KMS-11 (cell line): ENCODE measurements at regions not wholly inside any gene's neighbourhood (a gene's known extent, or its start where the extent isn't known, plus 50 kb on each side); places are given as distances from the start of the nearest gene placed in this dataset.

Experiments used
- H2AFZ ChIP-seq: fragments of 200-600 bp; sonication (generic); 2 replicates; pipeline ENCODE4 v1.6.1; 2016; ENCODE audit warnings: antibody characterized with exemption, mixed run types, low read depth
- H3K27ac ChIP-seq: fragments of 200-600 bp; sonication (generic); 2 replicates; pipeline ENCODE4 v1.6.1; 2016; ENCODE audit warnings: mild to moderate bottlenecking, mixed run types
- H3K27me3 ChIP-seq: fragments of 200-600 bp; sonication (generic); 2 replicates; pipeline ENCODE4 v1.6.1; 2017; ENCODE audit warnings: mild to moderate bottlenecking, low read depth, mixed run types, moderate library complexity; ENCODE audit not compliant: insufficient read depth
- H3K36me3 ChIP-seq: fragments of 200-600 bp; sonication (generic); 2 replicates; pipeline ENCODE4 v1.6.1; 2017; ENCODE audit warnings: mild to moderate bottlenecking, mixed run types; ENCODE audit not compliant: insufficient read depth
- H3K4me1 ChIP-seq: fragments of 200-600 bp; sonication (generic); 2 replicates; pipeline ENCODE4 v1.6.1; 2016; ENCODE audit warnings: mild to moderate bottlenecking, low read depth, mixed run types; ENCODE audit not compliant: poor library complexity, severe bottlenecking
- H3K4me2 ChIP-seq: fragments of 200-600 bp; sonication (generic); 2 replicates; pipeline ENCODE4 v1.7.0; 2016; ENCODE audit warnings: mild to moderate bottlenecking, mixed run types
- H3K4me3 ChIP-seq: fragments of 200-600 bp; sonication (generic); IDR thresholded peaks from 2 replicates; pipeline ENCODE4 v1.6.1; 2017; ENCODE audit warnings: low read depth, low read length, mixed read lengths; ENCODE audit not compliant: insufficient read depth
- H3K79me2 ChIP-seq: fragments of 200-600 bp; sonication (generic); 2 replicates; pipeline ENCODE4 v1.6.1; 2016; ENCODE audit warnings: low read depth, mixed run types; ENCODE audit not compliant: insufficient read depth
- H3K9ac ChIP-seq: fragments of 200-600 bp; sonication (generic); 2 replicates; pipeline ENCODE4 v1.6.1; 2016; ENCODE audit warnings: mild to moderate bottlenecking, mixed run types
- H4K20me1 ChIP-seq: fragments of 200-600 bp; sonication (generic); 2 replicates; pipeline ENCODE4 v1.6.1; 2016; ENCODE audit warnings: mild to moderate bottlenecking, mixed run types; ENCODE audit not compliant: insufficient read depth
- CTCF ChIP-seq: fragments of 200-600 bp; sonication (generic); conservative IDR thresholded peaks from 2 replicates; pipeline ENCODE4 v1.6.1; 2017; ENCODE audit warnings: low read depth, mild to moderate bottlenecking, antibody characterized with exemption, low read length, moderate library complexity, mixed read lengths

GRCh38 chr18:46419391-46420141 is 237.5 kb downstream of the LOXHD1 start:
- no peaks in the 10 kb centered on the region for H3K27me3 ChIP-seq
- TF ChIP-seq CTCF, result no peak
- no peak overlapping the region for H2AFZ ChIP-seq
- H3K27ac ChIP-seq, result no peak overlapping the region
- H3K4me2 ChIP-seq, result no peak overlapping the region
- H3K4me1 ChIP-seq, result no peaks in the 10 kb centered on the region
- no peaks in the 10 kb centered on the region for H3K79me2 ChIP-seq
- H4K20me1 ChIP-seq, result no peaks in the 10 kb centered on the region
- no peak overlapping the region for H3K9ac ChIP-seq
- no peak overlapping the region for H3K4me3 ChIP-seq
- H3K36me3 ChIP-seq, result no peaks in the 10 kb centered on the region

- Histone ChIP-seq H4K20me1 (no peaks in the 10 kb centered on the region), H2AFZ (no peak overlapping the region), H3K4me2 (no peak overlapping the region), H3K79me2 (no peaks in the 10 kb centered on the region), H3K27me3 (no peaks in the 10 kb centered on the region), H3K36me3 (no peaks in the 10 kb centered on the region), H3K4me3 (no peak overlapping the region), H3K9ac (no peak overlapping the region), H3K4me1 (no peaks in the 10 kb centered on the region), H3K27ac (no peak overlapping the region)
- no peak for TF ChIP-seq CTCF
These were observed 235.0 kb downstream of the LOXHD1 start for GRCh38 chr18:46421973-46422551.

- Histone ChIP-seq H2AFZ (no peak overlapping the region), H3K27ac (no peak overlapping the region), H3K4me3 (no peak overlapping the region), H3K4me1 (no peaks in the 10 kb centered on the region), H3K4me2 (no peak overlapping the region), H3K27me3 (no peaks in the 10 kb centered on the region), H3K36me3 (no peaks in the 10 kb centered on the region), H3K79me2 (no peaks in the 10 kb centered on the region), H4K20me1 (no peaks in the 10 kb centered on the region), H3K9ac (no peak overlapping the region)
- TF ChIP-seq CTCF, result no peak
These were observed 234.4 kb downstream of the LOXHD1 start for GRCh38 chr18:46422552-46423055.

- Histone ChIP-seq H3K4me2 (no peak overlapping the region), H3K36me3 (no peaks in the 10 kb centered on the region), H3K9ac (no peak overlapping the region), H4K20me1 (no peaks in the 10 kb centered on the region), H3K27ac (no peak overlapping the region), H3K4me1 (no peaks in the 10 kb centered on the region), H2AFZ (no peak overlapping the region), H3K27me3 (no peaks in the 10 kb centered on the region), H3K4me3 (no peak overlapping the region), H3K79me2 (no peaks in the 10 kb centered on the region)
- no peak for TF ChIP-seq CTCF
These were observed 233.7 kb downstream of the LOXHD1 start for GRCh38 chr18:46423226-46423805.
